ENCODE measurements at regions not wholly inside any gene's neighbourhood (a gene's known extent, or its start where the extent isn't known, plus 50 kb on each side); places are given as distances from the start of the nearest gene placed in this dataset.

DNA sequence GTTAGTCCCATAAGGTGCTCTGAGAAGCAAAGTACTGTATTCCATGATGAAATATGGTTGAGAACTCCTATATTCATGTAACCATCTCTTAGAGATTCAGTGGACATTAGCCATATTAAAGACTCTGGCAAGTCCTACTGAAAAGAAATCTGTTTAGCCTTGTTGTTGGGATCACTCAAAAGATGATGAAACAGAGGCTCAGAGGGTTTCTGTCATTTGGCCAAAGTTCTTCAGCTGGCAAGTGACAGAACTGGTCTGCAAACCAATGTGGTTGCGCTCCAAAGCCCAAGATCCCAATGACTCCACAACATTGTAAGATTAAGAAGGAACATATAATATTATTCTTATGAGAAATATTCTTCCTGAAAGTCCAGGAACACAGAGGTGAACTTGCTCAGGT lies 462.9 kb downstream of the ACTL7B start:
- no peak for DNase-seq

GRCh38 chr9:108389056-108389455 lies 466.7 kb downstream of the ACTL7B start:
- DNase-seq: no peak

GRCh38 chr9:108386859-108387384 lies 468.9 kb downstream of the ACTL7B start:
- DNase-seq: peak; percentile 5

DNA sequence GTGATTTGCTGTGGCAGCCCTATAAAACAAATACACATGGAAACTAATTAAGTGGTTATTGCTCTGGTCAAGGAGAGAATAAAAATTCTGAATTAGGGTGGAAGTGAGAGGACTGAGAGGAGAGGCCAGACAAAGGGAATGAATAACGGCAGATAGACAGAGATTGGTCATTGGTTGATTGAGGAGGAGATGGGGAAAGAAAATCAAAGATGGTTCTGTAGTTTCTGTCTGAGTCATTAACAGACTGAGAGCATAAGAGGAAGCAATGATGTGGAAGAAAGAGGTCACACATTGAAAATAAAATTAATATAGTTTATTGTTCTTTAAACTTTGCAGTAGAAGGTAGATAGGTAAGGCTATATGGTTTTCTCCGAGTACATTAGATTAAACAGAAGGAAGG lies 469.8 kb downstream of the ACTL7B start:
- DNase-seq: no peak

GRCh38 chr9:108383796-108384195 lies 472.0 kb downstream of the ACTL7B start:
- DNase-seq: no peak

GRCh38 chr9:108382310-108382709 lies 473.5 kb downstream of the ACTL7B start:
- DNase-seq: peak; percentile 10

- no peak for DNase-seq
These were observed 477.9 kb downstream of the ACTL7B start for GRCh38 chr9:108377881-108378280.

DNA sequence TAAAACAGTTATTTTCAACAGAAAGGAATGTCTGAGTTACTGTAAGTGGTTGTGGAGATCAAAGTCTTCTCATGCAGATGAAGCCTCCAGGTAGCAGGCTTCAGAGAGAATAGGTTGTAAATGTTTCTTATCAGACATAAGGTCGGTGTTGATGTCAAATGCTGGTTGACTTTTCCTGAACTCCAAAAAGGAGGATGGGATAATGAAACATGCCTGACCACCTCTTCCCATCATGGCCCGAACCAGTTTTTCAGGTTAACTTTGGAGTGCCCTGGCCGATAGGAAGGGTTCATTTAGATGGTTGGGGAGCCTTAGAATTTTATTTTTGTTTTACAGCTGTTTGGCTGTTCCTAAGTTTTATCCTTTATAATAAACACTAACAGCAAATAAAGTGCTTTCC lies 478.4 kb downstream of the ACTL7B start:
- DNase-seq: no peak

- DNase-seq: no peak
These were observed 479.6 kb downstream of the ACTL7B start for GRCh38 chr9:108376140-108376539.

DNA sequence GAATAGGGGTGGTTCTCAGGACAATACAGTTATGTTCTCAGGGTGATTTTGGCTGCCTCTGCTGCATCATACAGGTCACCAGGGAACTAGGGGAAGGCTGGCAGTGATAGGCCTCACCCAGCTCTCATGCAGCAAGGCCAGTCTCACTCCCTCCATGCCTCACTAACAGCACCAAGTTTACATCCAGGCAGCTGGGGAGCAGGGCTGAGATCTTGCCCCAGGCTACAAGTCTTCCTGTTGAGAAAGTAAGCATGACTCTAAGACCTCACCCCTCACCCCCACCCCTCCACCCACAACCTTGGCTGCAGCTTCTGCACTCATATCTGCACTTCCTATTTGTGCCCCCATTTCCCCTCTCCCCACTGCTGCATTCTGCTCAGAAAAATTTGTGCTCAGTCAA lies 481.2 kb downstream of the ACTL7B start:
- DNase-seq: no peak

DNA sequence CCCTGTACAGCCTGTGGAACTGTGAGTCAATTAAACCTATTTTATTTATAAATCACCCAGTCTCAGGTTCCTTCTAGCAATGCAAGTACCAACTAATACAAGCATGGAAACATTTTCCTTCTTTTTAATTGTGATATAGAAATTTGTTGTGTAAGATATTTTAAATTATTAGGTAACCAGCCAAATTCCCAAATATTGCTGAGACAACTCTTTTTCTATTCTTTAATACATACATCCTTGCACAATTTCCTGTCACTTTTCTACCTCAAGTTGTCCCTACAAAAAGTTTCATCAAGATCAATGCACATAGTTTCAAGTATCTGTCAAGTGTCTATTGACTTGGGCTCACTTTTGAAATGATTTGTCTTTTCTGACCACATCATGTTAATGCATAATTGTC lies 488.6 kb downstream of the ACTL7B start:
- no peak for DNase-seq

DNA sequence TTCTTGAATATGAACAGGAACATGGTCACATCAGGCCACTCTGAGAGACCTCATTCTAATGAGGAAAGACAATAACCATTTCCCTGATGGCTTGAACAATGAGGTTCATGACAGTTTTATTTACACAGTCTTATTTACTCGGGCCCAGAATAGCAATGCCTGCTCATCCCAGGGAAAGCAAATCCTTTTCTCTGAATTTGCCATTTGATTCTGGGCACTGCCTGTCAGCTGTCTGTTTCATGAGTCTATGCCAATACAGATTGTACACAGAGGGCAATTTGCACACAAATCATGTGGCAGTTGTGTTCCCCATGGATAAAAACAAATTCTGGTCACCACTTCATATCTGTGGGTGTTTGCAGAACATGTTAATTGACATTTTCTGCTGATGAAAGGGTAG lies 492.5 kb downstream of the ACTL7B start:
- no peak for DNase-seq

GRCh38 chr9:108360304-108360703 lies 495.5 kb downstream of the ACTL7B start:
- peak; percentile 7 for DNase-seq

DNA sequence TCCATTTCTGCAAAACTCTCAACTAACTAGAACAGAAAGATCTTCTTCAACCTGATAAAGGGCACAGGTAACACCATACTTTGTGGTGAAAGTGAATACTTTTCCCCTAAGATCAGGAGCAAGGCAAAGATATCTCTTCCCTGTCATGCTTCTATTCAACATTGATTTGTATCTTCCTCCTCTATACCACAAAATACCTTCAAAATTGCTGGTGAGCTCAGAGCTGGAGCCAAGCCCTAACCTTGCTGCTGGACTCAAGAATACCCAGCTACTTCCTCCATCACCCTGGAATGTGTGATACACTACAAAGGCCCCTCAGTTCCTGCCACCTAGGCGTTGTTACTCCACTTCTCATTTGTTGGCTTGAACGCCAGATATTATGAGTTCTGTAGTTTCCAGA lies 499.0 kb downstream of the ACTL7B start:
- no peak for DNase-seq

DNA sequence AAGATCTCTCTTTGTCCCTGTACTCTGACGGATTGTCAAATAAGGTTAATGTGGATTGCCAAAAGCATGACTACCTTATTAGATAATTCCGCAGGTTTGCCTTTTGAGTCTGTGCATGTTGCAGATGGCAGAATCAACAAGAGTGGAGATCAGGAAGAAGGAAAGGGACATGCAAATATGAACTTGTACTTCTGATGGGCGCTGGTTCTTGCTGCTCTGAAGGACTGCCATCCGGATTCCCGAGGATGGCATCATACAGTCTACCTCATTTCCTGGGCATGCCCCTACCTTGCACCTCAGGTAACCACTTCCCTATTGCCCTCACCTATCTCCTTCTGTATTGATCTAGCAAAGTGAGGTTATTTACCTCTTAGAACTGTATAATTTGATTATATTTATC lies 504.2 kb downstream of the ACTL7B start:
- no peak for DNase-seq

- DNase-seq: no peak
These were observed 508.2 kb downstream of the ACTL7B start for GRCh38 chr9:108347463-108348188.

GRCh38 chr9:108345826-108346225 lies 510.0 kb downstream of the ACTL7B start:
- no peak for DNase-seq

DNA sequence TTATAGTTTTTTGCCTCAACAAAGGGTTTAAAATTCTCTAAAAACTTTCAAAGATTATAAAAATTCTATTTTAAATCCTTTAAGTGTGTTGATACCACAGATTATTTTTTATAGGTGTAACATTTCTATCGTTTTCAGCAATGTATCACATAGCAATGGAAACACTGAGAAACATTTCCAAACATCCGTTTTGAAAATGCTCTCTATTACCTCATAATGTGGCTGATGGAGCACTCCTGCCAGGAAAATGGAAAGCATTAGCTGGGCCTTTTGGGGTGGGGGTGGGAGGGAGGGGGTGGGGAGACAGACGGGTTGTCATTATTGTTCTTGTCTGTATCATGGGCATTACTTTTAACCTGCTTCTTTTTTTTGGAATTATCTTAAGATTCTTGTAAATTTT lies 516.5 kb downstream of the ACTL7B start:
- DNase-seq: no peak

DNA sequence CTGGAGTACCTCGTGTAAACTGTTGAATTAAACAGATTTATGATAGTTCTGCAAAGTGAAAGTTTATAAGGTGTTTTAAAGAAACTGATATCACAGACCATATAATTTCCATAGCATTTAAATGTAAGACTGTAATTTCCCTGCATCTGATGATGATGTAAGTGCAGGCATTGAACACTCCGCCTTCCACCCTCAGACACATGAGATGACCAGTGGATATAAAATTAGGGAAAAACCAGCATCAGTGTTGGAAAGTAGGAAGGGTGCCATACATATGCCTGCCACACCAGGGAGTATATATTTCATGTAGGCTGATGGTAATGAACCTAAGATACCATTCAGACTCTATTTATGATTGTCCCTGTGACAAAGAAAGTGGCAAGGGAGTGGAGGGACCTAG lies 519.2 kb downstream of the ACTL7B start:
- no peak for DNase-seq

GRCh38 chr9:108333530-108333983 lies 522.2 kb downstream of the ACTL7B start:
- DNase-seq: no peak

- DNase-seq: no peak
These were observed 524.2 kb downstream of the ACTL7B start for GRCh38 chr9:108331596-108331995.

DNA sequence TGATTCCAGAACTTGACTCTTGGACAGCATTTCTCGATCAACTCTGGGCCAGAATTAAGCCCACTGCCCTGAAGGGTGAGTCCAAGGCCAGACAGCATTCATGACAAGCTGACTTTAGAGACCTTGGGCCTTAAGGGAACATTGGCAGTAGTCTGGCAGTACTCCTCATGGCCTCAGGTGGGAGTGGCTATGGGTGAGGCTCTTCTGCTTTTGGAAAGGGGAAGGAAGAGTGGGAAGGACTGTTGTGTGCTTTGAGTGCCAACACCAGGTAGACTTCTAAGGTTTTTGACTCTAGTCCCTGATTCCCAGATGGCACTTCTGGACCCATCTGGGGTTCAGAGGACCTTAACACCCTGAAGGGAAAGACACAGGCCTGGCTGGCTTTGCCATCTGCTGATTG lies 530.4 kb downstream of the ACTL7B start:
- DNase-seq: no peak

DNA sequence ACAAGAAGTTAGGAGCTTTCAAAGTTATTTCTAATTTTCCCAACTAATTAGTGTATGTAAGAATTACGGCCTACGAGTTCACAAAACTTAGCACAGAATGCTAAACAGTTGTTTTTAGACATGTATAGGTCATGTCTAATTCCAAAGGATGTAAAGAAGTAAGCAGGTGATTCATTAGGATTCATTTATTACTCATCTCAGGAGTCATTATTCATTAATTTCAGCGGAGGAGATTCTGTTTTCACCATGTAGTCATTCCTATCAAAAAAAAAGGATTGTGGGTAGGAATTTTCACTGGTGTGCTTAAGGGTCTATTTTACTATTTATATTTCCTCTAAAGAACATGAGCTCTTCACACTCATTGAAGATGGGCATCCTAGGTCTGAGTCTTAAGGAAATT lies 532.2 kb downstream of the ACTL7B start:
- no peak for DNase-seq

- no peak for DNase-seq
These were observed 533.3 kb downstream of the ACTL7B start for GRCh38 chr9:108322326-108323098.

Measured in eye (tissue), 1 donor.